NB4 (cell line): ENCODE measurements at regions not wholly inside any gene's neighbourhood (a gene's known extent, or its start where the extent isn't known, plus 50 kb on each side); places are given as distances from the start of the nearest gene placed in this dataset.

ENCODE experiments used
- DNase-seq: peaks from one replicate; pipeline ENCODE4 v3.0.0; 2010; ENCODE audit warnings: low read depth
- H3K4me3 ChIP-seq: one replicate; pipeline ENCODE4 v1.5.1; 2011; ENCODE audit warnings: mild to moderate bottlenecking, low read depth, low read length, moderate library complexity
- MYC ChIP-seq: IDR thresholded peaks from 2 replicates; pipeline ENCODE4 v1.6.1; 2011; ENCODE audit warnings: low read depth, low read length
- POLR2A ChIP-seq: IDR thresholded peaks from 2 replicates; pipeline ENCODE4 v1.6.1; 2011; ENCODE audit warnings: mild to moderate bottlenecking; ENCODE audit not compliant: insufficient read length; ENCODE audit errors: extremely low read depth
- TF ChIP-seq, protein P1 (sequence below): IDR thresholded peaks from 2 replicates; pipeline ENCODE4 v1.6.1; 2011; ENCODE audit warnings: low read depth, low read length
- TF ChIP-seq, protein P2 (sequence below): IDR thresholded peaks from one replicate; pipeline ENCODE4 v1.5.1; 2012; ENCODE audit warnings: low read depth, low read length

DNA sequence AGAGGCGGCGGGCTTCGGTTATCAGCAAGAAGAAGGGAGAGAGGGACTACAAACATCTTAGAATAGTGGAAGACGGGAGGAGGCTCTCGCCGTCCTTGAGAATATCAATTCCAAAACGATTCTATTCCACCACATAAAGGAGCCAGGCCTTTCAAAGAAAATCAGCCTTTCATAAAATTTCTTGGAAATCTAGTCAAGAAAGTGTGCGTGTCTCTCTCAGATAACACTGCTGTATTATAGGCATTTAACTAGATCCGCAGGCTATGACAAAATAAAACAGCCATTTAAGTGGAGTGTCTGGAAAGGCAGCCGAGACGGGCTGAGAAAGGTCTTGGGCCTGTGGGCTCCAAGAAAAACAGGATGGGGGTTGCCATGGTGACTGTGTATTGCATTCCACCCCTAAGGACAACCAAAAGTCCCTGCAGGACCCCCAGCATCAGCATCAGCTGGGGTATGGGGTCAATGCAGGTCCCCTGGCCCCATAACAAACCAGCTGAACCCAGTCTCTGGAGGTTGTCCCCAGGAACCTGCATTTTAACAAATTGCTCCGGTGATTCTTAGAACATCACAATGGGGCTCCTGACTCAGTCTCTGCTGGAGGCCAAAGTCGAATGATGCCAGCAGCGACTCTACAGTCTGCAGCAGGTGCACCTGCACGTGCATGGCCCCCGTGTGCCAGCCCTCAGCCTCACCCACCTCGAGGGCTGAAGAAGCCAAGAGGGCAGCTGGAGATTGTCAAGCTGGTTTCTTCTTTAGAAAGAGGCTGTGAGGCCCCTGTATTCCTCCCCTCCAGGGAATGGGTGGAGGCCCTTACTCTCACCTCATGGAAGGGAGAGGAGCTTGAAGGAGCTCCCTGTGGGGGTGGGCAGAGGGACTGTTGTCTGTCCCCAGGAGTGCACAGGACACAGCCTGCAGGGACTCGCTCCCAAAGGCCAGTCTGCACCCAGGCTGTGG, 287.4 kb downstream of the NPHP4 start:
- no peak for DNase-seq
- no peak overlapping the region for H3K4me3 ChIP-seq
- no peak for TF ChIP-seq MYC
- TF ChIP-seq, protein P1, sequence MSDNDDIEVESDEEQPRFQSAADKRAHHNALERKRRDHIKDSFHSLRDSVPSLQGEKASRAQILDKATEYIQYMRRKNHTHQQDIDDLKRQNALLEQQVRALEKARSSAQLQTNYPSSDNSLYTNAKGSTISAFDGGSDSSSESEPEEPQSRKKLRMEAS, result no peak
- TF ChIP-seq, protein P2, sequence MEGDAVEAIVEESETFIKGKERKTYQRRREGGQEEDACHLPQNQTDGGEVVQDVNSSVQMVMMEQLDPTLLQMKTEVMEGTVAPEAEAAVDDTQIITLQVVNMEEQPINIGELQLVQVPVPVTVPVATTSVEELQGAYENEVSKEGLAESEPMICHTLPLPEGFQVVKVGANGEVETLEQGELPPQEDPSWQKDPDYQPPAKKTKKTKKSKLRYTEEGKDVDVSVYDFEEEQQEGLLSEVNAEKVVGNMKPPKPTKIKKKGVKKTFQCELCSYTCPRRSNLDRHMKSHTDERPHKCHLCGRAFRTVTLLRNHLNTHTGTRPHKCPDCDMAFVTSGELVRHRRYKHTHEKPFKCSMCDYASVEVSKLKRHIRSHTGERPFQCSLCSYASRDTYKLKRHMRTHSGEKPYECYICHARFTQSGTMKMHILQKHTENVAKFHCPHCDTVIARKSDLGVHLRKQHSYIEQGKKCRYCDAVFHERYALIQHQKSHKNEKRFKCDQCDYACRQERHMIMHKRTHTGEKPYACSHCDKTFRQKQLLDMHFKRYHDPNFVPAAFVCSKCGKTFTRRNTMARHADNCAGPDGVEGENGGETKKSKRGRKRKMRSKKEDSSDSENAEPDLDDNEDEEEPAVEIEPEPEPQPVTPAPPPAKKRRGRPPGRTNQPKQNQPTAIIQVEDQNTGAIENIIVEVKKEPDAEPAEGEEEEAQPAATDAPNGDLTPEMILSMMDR, result no peak
- TF ChIP-seq POLR2A, result no peak

DNA sequence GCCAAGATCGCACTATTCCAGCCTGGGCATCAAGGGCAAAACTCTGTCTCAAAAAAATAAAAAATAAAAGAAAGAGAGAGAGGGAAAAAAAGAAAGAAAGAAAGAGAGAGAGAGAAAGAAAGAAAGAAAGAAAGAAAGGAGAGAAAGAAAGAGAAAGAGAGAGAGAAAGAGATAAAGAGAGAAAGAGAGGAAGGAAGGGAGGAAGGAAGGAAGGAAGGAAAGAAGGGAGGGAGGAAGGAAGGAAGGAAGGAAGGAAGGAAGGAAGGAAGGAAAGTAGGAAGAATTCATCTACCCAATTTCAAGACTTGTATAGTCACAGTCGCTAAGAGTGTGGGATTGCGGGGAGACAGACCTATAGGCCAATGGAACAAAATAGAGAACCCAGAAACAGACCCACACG, 290.6 kb downstream of the NPHP4 start:
- DNase-seq, result no peak
- TF ChIP-seq, protein P1, result no peak
- no peak for TF ChIP-seq MYC
- TF ChIP-seq, protein P2, result no peak
- no peak for TF ChIP-seq POLR2A
- H3K4me3 ChIP-seq, result no peak overlapping the region

DNA sequence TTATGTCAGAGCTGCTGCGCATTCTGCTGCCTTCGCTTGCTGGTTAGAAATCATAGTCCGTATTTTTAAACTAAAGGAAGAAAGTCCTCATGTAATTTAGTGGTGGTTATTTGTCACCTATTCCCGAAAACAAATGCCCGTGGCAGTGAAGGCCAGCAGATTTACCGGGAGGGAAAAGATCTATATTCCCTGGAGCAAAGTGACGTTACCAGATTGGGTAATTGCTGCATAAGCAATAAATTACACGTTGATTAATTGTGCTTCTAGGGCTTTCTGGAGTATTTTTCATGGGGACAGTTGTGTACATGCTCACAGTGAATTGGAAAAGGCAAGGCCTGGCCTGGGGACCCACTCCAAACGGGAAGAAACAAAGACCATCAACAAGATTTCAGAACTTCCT, 298.7 kb downstream of the NPHP4 start:
- no peak overlapping the region for H3K4me3 ChIP-seq
- TF ChIP-seq, protein P2, result no peak
- TF ChIP-seq POLR2A (no peak), MYC (no peak)
- TF ChIP-seq, protein P1, result no peak
- DNase-seq, result no peak

DNA sequence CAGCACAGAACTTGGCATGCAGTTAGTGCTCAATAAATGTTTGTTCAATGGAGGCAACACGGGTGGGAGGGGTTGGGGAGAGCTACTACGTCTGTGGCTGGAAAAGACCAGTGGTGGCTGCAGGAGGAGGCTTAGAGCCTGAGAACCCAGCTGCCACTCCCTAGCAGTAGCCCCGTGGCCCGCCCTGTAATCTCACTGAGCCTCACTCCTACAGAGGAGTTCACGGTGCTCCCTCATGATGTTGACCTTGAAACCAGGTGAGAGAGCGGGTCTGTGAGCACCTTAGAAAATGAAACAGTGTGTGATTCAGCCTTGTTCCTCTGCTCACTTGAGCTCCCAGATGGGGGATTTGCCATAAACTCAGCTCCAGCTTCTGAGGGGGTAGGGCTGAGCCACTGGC, 299.6 kb downstream of the NPHP4 start:
- TF ChIP-seq POLR2A (no peak), MYC (no peak)
- TF ChIP-seq, protein P2, result no peak
- TF ChIP-seq, protein P1, result no peak
- H3K4me3 ChIP-seq, result no peak overlapping the region
- no peak for DNase-seq

DNA sequence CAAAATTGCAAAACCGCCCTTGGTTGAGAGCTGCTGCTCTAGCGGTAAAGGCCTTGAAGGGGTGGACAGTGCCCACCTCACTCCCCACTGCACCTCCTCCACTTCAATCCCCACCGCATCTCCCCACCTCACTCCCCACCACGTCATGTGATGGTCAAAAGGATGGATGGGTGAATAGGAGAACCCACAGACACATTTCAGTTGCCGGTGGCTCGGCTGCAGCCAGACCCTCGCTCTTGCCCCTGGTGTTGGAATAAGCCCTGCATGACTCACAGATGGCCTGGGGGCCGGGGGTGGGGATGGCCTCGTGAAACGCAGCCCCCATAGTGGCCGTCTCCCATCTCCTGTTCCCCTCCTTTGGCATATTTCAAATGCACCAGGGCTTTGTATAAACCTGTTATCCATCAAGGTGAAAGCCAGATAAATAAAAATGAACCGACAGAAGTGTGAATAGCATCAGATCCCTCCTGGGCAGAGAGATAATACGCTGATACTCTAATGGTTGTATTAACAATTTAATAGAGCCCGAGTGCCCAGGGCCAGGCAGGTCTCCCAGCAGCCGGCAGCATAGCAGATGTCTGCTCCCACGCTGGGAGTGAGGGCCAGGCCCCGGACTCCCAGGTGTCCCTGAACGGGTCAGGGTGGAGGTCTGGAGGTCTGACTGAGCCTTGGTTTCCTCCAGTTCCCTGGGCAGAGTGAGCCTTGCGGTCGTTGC, 300.3 kb downstream of the NPHP4 start:
- H3K4me3 ChIP-seq, result no peak overlapping the region
- DNase-seq, result no peak
- TF ChIP-seq, protein P1, result no peak
- TF ChIP-seq, protein P2, result no peak
- TF ChIP-seq MYC (no peak), POLR2A (no peak)
